ENCODE measurements at regions not wholly inside any gene's neighbourhood (a gene's known extent, or its start where the extent isn't known, plus 50 kb on each side); places are given as distances from the start of the nearest gene placed in this dataset.

DNA sequence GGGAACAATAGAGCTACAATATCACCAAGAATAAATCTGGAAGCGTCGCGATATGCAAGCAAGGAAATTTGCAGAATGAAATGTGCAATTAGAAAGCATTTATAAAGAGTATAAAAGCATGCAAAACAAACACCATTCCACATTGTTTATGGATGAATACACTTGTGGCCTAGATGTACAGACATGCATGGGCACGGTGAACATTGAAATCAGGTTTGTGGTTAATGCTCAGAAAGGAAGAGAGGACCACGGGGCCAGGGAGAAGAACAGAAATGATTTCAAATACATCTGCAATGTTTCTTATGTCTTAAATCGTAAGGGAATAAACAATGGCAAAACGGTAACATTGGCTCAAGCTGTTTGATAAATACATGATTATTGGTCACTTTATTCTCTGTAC lies 235.9 kb downstream of the FOXL1 start:
- TF ChIP-seq, protein P1, sequence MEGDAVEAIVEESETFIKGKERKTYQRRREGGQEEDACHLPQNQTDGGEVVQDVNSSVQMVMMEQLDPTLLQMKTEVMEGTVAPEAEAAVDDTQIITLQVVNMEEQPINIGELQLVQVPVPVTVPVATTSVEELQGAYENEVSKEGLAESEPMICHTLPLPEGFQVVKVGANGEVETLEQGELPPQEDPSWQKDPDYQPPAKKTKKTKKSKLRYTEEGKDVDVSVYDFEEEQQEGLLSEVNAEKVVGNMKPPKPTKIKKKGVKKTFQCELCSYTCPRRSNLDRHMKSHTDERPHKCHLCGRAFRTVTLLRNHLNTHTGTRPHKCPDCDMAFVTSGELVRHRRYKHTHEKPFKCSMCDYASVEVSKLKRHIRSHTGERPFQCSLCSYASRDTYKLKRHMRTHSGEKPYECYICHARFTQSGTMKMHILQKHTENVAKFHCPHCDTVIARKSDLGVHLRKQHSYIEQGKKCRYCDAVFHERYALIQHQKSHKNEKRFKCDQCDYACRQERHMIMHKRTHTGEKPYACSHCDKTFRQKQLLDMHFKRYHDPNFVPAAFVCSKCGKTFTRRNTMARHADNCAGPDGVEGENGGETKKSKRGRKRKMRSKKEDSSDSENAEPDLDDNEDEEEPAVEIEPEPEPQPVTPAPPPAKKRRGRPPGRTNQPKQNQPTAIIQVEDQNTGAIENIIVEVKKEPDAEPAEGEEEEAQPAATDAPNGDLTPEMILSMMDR (IDR thresholded peaks at IDR 0.05; ENCODE audit: poor library complexity): no peak
- TF ChIP-seq EZH2 (IDR thresholded peaks at IDR 0.05; ENCODE audit: borderline replicate concordance): no peak

Measured in hepatocyte (in vitro differentiated cells).